NCI-H1048 (cell line): ENCODE measurements at regions not wholly inside any gene's neighbourhood (a gene's known extent, or its start where the extent isn't known, plus 50 kb on each side); places are given as distances from the start of the nearest gene placed in this dataset.
"Not testable (repeated sequence)": the region's sequence is repeated elsewhere in the genome, so short reads cannot be mapped to it uniquely, and the experiment has no call there.

ENCODE experiments used
- DNase-seq: peaks from one replicate; lab custom pipeline; 2025; lab: John Stamatoyannopoulos, UW

GRCh38 chr11:92111287-92111686 is 113.3 kb upstream of the FAT3 start:
- no peak for DNase-seq

GRCh38 chr11:92109466-92109865 is 115.2 kb upstream of the FAT3 start:
- no peak for DNase-seq

DNA sequence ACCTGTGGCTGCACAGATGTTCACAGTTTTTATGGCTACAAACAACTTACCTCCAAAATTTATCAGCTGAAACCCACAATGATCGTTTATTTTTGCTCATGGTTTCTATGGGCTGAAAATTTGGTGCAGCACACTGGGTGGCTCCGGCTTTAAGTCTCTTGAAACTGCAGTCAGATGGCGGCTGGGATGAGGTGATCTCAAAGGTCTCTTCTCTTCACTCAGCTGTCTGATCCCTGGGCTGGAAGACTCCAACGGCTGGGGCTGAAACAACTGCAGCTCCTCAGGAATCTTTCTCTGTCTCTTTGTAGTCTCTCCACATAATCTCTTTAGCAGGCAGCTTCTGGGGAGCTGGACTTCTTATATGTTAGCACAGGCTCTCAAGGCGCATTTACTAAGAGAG is 117.3 kb upstream of the FAT3 start:
- DNase-seq, result no peak

- no peak for DNase-seq
These were observed 120.3 kb upstream of the FAT3 start for GRCh38 chr11:92104349-92104748.

- no peak for DNase-seq
These were observed 122.7 kb upstream of the FAT3 start for GRCh38 chr11:92101920-92102319.

- no peak for DNase-seq
These were observed 125.4 kb upstream of the FAT3 start for GRCh38 chr11:92099183-92099582.

- DNase-seq, result no peak
These were observed 126.4 kb upstream of the FAT3 start for GRCh38 chr11:92098172-92098571.

GRCh38 chr11:92087725-92088537 is 136.7 kb upstream of the FAT3 start:
- no peak for DNase-seq

- DNase-seq, result no peak
These were observed 141.5 kb upstream of the FAT3 start for GRCh38 chr11:92083123-92083522.

DNA sequence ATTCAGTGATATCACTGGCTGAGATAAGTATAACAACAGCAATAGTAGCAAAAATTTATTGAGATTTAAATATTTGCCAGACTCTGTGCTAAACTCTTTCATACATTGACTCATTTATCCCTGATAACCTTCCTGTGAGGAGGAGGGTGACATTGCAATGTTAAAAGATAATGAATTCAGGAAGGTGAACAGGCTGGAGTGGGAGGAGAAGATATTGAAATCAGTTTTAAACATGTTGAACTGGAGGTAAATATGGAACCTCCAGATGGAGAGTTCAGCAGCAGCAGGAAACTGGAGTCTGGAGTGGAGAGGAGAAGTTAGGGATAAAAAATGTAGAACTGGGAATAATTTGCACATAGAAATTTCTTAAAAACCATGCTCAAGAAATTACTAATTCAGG is 142.0 kb upstream of the FAT3 start:
- no peak for DNase-seq

GRCh38 chr11:92074498-92074897 is 150.1 kb upstream of the FAT3 start:
- DNase-seq, result not testable (repeated sequence)

GRCh38 chr11:92071660-92072059 is 153.0 kb upstream of the FAT3 start:
- no peak for DNase-seq

DNA sequence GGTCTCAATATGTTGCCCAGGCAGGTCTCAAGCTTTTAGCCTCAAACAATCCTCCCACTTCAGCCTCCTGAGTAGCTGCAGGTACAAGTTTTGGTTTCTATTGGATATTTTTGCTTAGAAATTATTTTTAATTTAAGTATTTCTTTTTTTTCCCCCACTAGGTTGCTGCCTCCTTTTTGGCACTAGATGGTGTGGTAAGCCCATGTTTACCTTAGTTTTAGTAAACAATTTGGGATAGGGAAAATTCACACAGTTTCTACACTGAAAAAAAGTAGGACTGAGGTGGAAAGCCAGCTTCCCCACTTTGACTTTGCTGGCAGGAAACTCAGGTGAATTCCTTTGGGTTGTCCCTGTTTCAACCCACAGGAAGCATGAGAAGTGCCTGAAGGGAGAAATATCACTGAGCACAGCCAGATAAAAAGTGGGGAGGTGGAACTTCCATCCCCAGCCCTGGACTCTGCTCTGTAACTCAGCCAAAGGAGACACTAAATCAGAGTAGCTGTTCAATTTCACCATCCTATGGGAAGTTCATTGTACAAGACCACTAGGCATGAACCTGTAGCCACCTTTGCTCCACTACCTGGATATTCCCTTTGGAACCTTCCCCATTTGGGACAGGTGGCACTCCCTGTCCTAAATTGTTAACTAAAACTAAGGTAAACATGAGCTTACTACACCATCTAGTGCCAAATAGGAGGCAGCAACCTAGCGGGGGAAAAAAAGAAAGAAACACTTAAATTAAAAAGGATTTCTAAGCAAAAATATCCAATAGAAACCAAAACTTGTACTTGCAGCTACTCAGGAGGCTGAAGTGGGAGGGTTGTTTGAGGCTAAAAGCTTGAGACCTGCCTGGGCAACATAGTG is 154.4 kb upstream of the FAT3 start:
- no peak for DNase-seq

DNA sequence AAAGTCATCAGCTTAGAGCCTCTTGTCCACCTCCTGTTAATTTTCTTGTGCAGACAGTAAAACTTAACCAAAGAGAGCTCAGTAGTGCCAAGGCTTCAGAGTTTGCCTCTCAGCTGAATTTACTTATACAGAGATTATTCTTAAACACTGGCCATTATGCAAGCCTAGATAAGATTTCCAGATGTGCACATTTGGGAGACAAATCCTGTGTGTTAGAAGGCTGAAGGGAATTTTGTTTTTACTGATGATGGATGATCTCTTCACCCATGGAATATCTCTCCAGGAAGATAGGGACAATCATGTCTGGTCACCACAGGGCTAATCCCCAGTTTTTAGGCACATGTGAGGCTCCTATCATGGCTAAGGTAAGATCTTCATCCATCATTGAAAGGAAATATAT is 157.6 kb upstream of the FAT3 start:
- no peak for DNase-seq

DNA sequence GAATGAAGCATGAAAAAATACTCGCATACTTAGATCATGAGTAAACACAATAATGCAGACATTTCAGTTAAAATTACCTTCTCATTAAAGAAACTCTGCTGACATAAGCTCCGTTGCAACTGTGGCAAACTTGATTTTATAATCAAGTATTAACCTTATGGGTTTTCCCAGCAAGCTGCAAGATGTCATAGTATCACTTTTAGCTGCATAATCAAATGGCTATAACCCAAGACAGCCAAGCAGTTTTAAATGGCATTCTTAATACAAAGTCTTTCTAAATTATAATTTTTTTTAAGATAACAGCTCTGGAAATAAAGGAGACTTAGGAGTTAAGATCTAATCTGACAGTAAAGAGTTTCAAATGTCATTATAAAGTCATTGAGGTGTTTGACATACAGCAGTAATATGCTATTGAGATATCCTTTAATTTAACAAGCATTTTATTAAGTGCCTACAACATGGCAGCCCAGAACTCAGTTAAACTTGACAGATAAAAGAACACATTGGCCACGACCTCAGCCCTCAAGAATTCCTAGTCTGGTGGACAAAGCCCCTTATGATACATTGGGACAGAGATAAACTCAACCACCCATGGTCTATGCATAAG is 163.1 kb upstream of the FAT3 start:
- DNase-seq, result no peak

DNA sequence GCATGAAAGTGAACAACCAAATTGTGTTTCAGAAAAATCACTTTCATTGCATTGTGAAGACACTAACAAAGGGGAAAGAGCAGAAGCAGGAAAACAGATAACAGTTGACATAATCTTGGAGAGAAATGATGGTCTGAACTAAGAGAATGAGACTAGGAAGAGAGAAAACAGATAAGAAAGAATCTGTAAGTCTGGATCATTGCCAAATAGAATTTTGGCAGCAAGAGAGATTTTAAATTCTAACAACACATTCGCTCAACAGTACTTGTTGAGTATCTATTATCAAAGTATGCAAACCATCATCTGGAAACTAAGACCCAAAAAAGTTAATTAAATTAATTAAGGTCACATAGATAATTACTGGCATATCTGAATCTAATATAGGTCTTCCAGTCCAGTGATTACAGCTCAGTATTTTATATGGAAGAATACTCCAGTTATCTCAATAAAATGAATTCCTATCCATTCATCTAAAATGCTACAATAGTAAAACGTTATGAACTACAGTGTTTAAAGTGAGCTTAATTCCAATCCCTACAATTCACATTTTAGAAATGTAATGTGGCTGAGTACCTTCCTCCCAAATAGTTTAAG is 166.7 kb upstream of the FAT3 start:
- DNase-seq, result no peak

GRCh38 chr11:92053216-92053615 is 171.4 kb upstream of the FAT3 start:
- no peak for DNase-seq

- no peak for DNase-seq
These were observed 174.3 kb upstream of the FAT3 start for GRCh38 chr11:92050305-92050704.

DNA sequence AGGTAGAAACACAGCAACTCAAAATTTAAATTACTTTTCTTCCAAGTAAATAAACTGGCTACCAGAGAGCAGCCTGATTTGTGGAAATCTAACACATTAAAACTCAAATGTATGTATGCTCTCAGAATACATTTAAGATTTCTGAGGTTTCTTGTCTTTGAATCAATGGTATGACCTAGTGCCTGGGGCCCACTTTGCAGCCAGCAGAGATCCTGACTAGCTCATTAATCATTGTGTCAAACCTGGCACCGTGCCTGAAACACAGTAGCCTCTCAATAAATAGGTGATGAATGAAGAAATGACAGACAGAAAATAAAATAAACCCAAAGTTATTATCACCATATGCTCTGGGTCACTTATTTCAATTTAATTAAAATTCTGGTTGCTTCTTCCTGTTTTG is 176.2 kb upstream of the FAT3 start:
- no peak for DNase-seq

DNA sequence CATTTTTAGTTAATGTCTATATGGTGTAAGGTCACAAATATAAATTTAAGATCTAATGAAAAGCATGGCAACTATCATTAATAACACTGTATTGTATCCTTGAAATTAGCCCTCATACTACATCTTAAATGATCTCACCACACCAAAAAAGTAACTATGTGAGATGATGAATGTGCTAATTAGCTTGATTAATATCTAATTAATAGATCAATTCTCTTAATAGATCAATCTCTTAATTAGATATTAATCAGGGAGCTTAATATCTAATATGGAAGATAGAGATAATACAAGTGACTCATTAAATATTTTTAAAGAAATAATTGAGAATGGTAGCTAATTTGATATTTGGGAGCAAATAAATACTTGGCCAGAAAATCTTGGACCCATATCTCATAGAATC is 178.5 kb upstream of the FAT3 start:
- no peak for DNase-seq

- DNase-seq, result no peak
These were observed 179.3 kb upstream of the FAT3 start for GRCh38 chr11:92045301-92045700.

GRCh38 chr11:92035488-92035887 is 189.1 kb upstream of the FAT3 start:
- no peak for DNase-seq
